ENCODE measurements at regions not wholly inside any gene's neighbourhood (a gene's known extent, or its start where the extent isn't known, plus 50 kb on each side); places are given as distances from the start of the nearest gene placed in this dataset.

GRCh38 chr18:59779979-59780378 lies 82.8 kb upstream of the CCBE1 start (continued):
- TF ChIP-seq EZH2phosphoT487 (IDR thresholded peaks at IDR 0.05; ENCODE audit: borderline replicate concordance, low read depth), result no peak
- TF ChIP-seq ZBTB33 (IDR thresholded peaks at IDR 0.05; ENCODE audit: borderline replicate concordance, low read depth), result no peak
- no peak for TF ChIP-seq TAF1 (IDR thresholded peaks at IDR 0.05; ENCODE audit: borderline replicate concordance, low read depth, low read length)
- no peak for TF ChIP-seq CHD2 (IDR thresholded peaks at IDR 0.05; ENCODE audit: low read length, partially characterized antibody)
- TF ChIP-seq JUND (IDR thresholded peaks at IDR 0.05), result peak; percentile 86
- peak; percentile 29; the same call in 1 of the 2 replicates for TF ChIP-seq POLR2AphosphoS5 (IDR thresholded peaks at IDR 0.05; ENCODE audit: low read depth, low read length)
- no peak for TF ChIP-seq RAD21 (IDR thresholded peaks at IDR 0.05; ENCODE audit: low read length)
- TF ChIP-seq FOSL2 (IDR thresholded peaks at IDR 0.05; ENCODE audit: borderline replicate concordance, low read depth), result peak; percentile 77

- Histone ChIP-seq H2AFZ (ENCODE audit: low read depth) (no peak overlapping the region), H3K9me2 (no peaks in the 10 kb centered on the region), H4K20me1 (ENCODE audit: insufficient read depth) (no peaks in the 10 kb centered on the region), H3K79me2 (ENCODE audit: insufficient read depth) (no peaks in the 10 kb centered on the region), H3K4me1 (ENCODE audit: control insufficient read depth in 1 of 2, insufficient read depth in 2 of 2, low read depth in 1 of 2, low read length in 1 of 2) (peaks cover 2 to 8% of the 10 kb centered on the region in 2 experiments; a peak in 2 of 4 replicates), H3K4me3 (ENCODE audit: low read depth in 2 of 2, low read length in 1 of 2) (no peak overlapping the region), H3K27ac (ENCODE audit: low read depth in 2 of 2, low read length in 1 of 2) (no peak overlapping the region), H3K36me3 (replicated peaks in 1 of 2; ENCODE audit: control insufficient read depth in 1 of 2, insufficient read depth in 2 of 2, low read length in 1 of 2) (no peaks in the 10 kb centered on the region), H3K9me3 (no peaks in the 10 kb centered on the region), H3K27me3 (ENCODE audit: insufficient read depth) (no peaks in the 10 kb centered on the region), H3K9ac (no peak overlapping the region), H3F3A (replicated peaks; ENCODE audit: insufficient read depth) (peaks cover 30% of the 10 kb centered on the region), H3K4me2 (no peak overlapping the region)
- POLR2A ChIA-PET, result no interaction called here
- TF ChIP-seq TAF1 (IDR thresholded peaks at IDR 0.05; ENCODE audit: borderline replicate concordance, low read depth, low read length) (no peak), RAD21 (IDR thresholded peaks at IDR 0.05; ENCODE audit: low read length) (no peak), NRF1 (IDR thresholded peaks at IDR 0.05; ENCODE audit: low read depth, low read length) (no peak), REST (IDR thresholded peaks at IDR 0.05; ENCODE audit: low read depth, low read length) (no peak), TCF12 (IDR thresholded peaks at IDR 0.05) (no peak), CTCF (IDR thresholded peaks at IDR 0.05) (no peak), USF1 (IDR thresholded peaks at IDR 0.05; ENCODE audit: borderline replicate concordance, low read depth) (no peak), MXI1 (IDR thresholded peaks at IDR 0.05; ENCODE audit: low read depth, low read length) (no peak), JUND (IDR thresholded peaks at IDR 0.05) (no peak), ZBTB33 (IDR thresholded peaks at IDR 0.05; ENCODE audit: borderline replicate concordance, low read depth) (no peak), RFX5 (IDR thresholded peaks at IDR 0.05; ENCODE audit: low read length) (no peak), EP300 (IDR thresholded peaks at IDR 0.05; ENCODE audit: borderline replicate concordance in 1 of 2, low read depth in 1 of 2, low read length in 1 of 2) (no peak), SIN3A (IDR thresholded peaks at IDR 0.05; ENCODE audit: borderline replicate concordance, low read depth, low read length) (no peak), ELF1 (IDR thresholded peaks at IDR 0.05) (no peak), FOXJ3 (CRISPR knock-in tag; IDR thresholded peaks at IDR 0.05) (no peak), GABPA (IDR thresholded peaks at IDR 0.05; ENCODE audit: low read depth) (no peak), CHD2 (IDR thresholded peaks at IDR 0.05; ENCODE audit: low read length, partially characterized antibody) (no peak), YY1 (IDR thresholded peaks at IDR 0.05; ENCODE audit: low read depth) (no peak), FOSL2 (IDR thresholded peaks at IDR 0.05; ENCODE audit: borderline replicate concordance, low read depth) (no peak), SMC3 (IDR thresholded peaks at IDR 0.05; ENCODE audit: low read depth, low read length) (no peak)
- WGBS (ENCODE audit: low lambda C conversion rate), result 69% methylated on average over 1 of the region's 1 CpG
- no peak for DNase-seq
- CTCF ChIA-PET, result interaction anchor here (1.0 kb wide), 1 partner anchor 20 kb away, joined by 3 read pairs; no protein-coding TSS in a partner anchor
These were observed 81.2 kb upstream of the CCBE1 start for GRCh38 chr18:59778434-59778833.
